ENCODE measurements at regions not wholly inside any gene's neighbourhood (a gene's known extent, or its start where the extent isn't known, plus 50 kb on each side); places are given as distances from the start of the nearest gene placed in this dataset.

DNA sequence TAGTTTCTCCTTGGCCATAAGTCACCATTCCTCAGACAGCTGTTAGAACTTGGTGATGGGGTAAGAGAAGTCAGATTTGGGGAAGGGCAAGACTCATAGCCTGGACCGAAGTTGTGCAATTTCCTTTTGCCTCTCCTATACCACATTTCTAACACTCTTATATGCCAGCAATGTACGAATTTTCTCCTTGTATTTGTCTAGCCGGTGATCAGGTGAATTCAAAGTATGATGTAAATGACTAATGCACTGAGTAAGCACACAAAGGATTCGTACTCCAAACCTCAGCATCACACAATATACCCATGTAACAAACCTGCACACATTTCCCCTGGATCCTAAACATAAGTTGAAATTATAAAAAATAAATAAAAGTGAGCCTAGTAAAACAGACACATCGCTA, 1143.5 kb upstream of the CELF4 start:
- Histone ChIP-seq H3K27me3 (ENCODE audit: low read length) (no peaks in the 10 kb centered on the region), H3K9me3 (ENCODE audit: low read length) (no peaks in the 10 kb centered on the region), H3K9ac (ENCODE audit: low read length) (no peak overlapping the region), H3K27ac (ENCODE audit: low read length) (no peak overlapping the region), H4K20me1 (ENCODE audit: low read length) (no peaks in the 10 kb centered on the region), H2AFZ (ENCODE audit: low read length) (no peak overlapping the region), H3K4me2 (ENCODE audit: low read length) (no peak overlapping the region), H3F3A (ENCODE audit: low read length, unreplicated experiment) (no peaks in the 10 kb centered on the region), H3K4me3 (ENCODE audit: low read length) (no peak overlapping the region), H3K9me2 (replicated peaks; ENCODE audit: low read length) (no peaks in the 10 kb centered on the region), H3K79me2 (ENCODE audit: low read length) (no peaks in the 10 kb centered on the region), H3K4me1 (ENCODE audit: insufficient read depth, low read length) (no peaks in the 10 kb centered on the region), H3K36me3 (ENCODE audit: low read depth, low read length) (no peaks in the 10 kb centered on the region)
- no peak for TF ChIP-seq EZH2phosphoT487 (IDR thresholded peaks at IDR 0.05; ENCODE audit: borderline replicate concordance, low read length)
- no peak for TF ChIP-seq EZH2 (IDR thresholded peaks at IDR 0.05; ENCODE audit: low read length, unreplicated experiment)
- TF ChIP-seq CTCF (conservative IDR thresholded peaks at IDR 0.05; ENCODE audit: low read depth, low read length): no peak
- no TSS peak for BruUV-seq (replicated peaks)
- intact Hi-C loops (cut with micrococcal nuclease): no loop called here
- no peak for ATAC-seq
- peak; percentile 1 for DNase-seq
- POLR2A ChIA-PET (ENCODE audit: unreplicated experiment): no interaction called here
- CTCF ChIA-PET: no interaction called here

GRCh38 chr18:38706373-38706772, 1140.8 kb upstream of the CELF4 start:
- CTCF ChIA-PET: no interaction called here
- Histone ChIP-seq H3K4me2 (ENCODE audit: low read length) (no peak overlapping the region), H3F3A (ENCODE audit: low read length, unreplicated experiment) (no peaks in the 10 kb centered on the region), H3K27ac (ENCODE audit: low read length) (no peak overlapping the region), H4K20me1 (ENCODE audit: low read length) (no peaks in the 10 kb centered on the region), H2AFZ (ENCODE audit: low read length) (no peak overlapping the region), H3K9me2 (replicated peaks; ENCODE audit: low read length) (no peaks in the 10 kb centered on the region), H3K27me3 (ENCODE audit: low read length) (no peaks in the 10 kb centered on the region), H3K4me1 (ENCODE audit: insufficient read depth, low read length) (no peaks in the 10 kb centered on the region), H3K36me3 (ENCODE audit: low read depth, low read length) (no peaks in the 10 kb centered on the region), H3K4me3 (ENCODE audit: low read length) (no peak overlapping the region), H3K9me3 (ENCODE audit: low read length) (no peaks in the 10 kb centered on the region), H3K9ac (ENCODE audit: low read length) (no peak overlapping the region), H3K79me2 (ENCODE audit: low read length) (no peaks in the 10 kb centered on the region)
- intact Hi-C loops (cut with micrococcal nuclease): no loop called here
- TF ChIP-seq EZH2 (IDR thresholded peaks at IDR 0.05; ENCODE audit: low read length, unreplicated experiment) (no peak), CTCF (conservative IDR thresholded peaks at IDR 0.05; ENCODE audit: low read depth, low read length) (no peak), EZH2phosphoT487 (IDR thresholded peaks at IDR 0.05; ENCODE audit: borderline replicate concordance, low read length) (no peak)
- DNase-seq (no peak), ATAC-seq (no peak)
- POLR2A ChIA-PET (ENCODE audit: unreplicated experiment): no interaction called here
- no TSS peak for BruUV-seq (replicated peaks)

DNA sequence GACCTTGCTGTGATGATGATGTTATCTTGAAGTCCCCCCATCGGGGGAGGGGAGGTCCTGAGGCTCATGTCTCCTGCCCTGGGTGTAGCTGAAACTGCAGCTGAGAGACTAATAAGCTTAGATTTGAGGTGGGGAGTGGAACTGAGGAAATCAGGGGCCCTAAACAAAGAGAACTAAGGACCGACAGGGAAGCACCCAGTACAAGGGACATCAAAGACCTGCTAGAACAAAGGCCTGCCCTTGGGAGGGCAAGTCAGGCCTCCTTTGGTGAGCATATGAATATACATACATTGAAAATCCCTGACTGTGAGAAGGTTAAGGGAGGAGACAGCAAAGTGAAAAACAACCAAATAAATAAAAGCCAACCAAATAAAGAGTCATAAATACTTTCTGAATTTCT, 1132.5 kb upstream of the CELF4 start:
- H2AFZ ChIP-seq (ENCODE audit: low read length): no peak overlapping the region
- H3K4me2 ChIP-seq (ENCODE audit: low read length): no peak overlapping the region
- no peaks in the 10 kb centered on the region for H3K79me2 ChIP-seq (ENCODE audit: low read length)
- TF ChIP-seq EZH2 (IDR thresholded peaks at IDR 0.05; ENCODE audit: low read length, unreplicated experiment) (no peak), CTCF (conservative IDR thresholded peaks at IDR 0.05; ENCODE audit: low read depth, low read length) (no peak), EZH2phosphoT487 (IDR thresholded peaks at IDR 0.05; ENCODE audit: borderline replicate concordance, low read length) (no peak)
- no peak overlapping the region for H3K27ac ChIP-seq (ENCODE audit: low read length)
- H3K9me3 ChIP-seq (ENCODE audit: low read length): no peaks in the 10 kb centered on the region
- no TSS peak for BruUV-seq (replicated peaks)
- H3K36me3 ChIP-seq (ENCODE audit: low read depth, low read length): no peaks in the 10 kb centered on the region
- DNase-seq (no peak), ATAC-seq (no peak)
- H3K27me3 ChIP-seq (ENCODE audit: low read length): no peaks in the 10 kb centered on the region
- H3K9ac ChIP-seq (ENCODE audit: low read length): no peak overlapping the region
- H3K4me3 ChIP-seq (ENCODE audit: low read length): no peak overlapping the region
- no peaks in the 10 kb centered on the region for H3K9me2 ChIP-seq (replicated peaks; ENCODE audit: low read length)
- no peaks in the 10 kb centered on the region for H3F3A ChIP-seq (ENCODE audit: low read length, unreplicated experiment)
- POLR2A ChIA-PET (ENCODE audit: unreplicated experiment): no interaction called here
- no peaks in the 10 kb centered on the region for H4K20me1 ChIP-seq (ENCODE audit: low read length)
- intact Hi-C loops (cut with micrococcal nuclease): no loop called here
- CTCF ChIA-PET: no interaction called here
- H3K4me1 ChIP-seq (ENCODE audit: insufficient read depth, low read length): no peaks in the 10 kb centered on the region
